ENCODE measurements at regions not wholly inside any gene's neighbourhood (a gene's known extent, or its start where the extent isn't known, plus 50 kb on each side); places are given as distances from the start of the nearest gene placed in this dataset.

DNA sequence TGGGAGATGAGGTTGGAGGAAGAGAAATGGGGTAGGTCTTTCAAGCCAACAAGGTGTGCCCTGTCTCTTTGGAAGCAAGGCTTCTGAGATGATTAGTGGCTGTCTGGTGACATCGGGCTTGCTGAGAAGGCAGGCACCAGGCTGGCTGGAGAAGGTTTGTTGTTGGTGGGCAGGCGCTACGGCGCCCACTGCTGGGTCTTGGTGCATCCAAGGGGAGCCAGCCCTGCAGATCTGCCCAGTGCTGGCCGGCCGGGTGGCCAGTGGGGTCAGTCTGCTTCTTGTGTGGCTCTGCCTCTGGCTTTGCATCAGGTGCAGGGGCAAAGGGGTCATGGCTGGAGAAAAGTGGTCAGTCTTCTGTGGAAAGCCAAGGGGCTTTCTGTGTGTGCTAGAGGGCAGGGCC is 126.2 kb downstream of the TLR5 start:
- no peaks in the 10 kb centered on the region for H4K20me1 ChIP-seq (ENCODE audit: insufficient read depth)
- H3K9ac ChIP-seq = no peak overlapping the region
- POLR2A ChIA-PET = no interaction called here
- H3K27me3 ChIP-seq (ENCODE audit: insufficient read depth) = no peaks in the 10 kb centered on the region
- H3K4me1 ChIP-seq (ENCODE audit: control insufficient read depth in 1 of 2, insufficient read depth in 2 of 2, low read depth in 1 of 2, low read length in 1 of 2) = no peaks in the 10 kb centered on the region
- no peak overlapping the region for H2AFZ ChIP-seq (ENCODE audit: low read depth)
- no peaks in the 10 kb centered on the region for H3K36me3 ChIP-seq (replicated peaks in 1 of 2; ENCODE audit: control insufficient read depth in 1 of 2, insufficient read depth in 2 of 2, low read length in 1 of 2)
- no peak overlapping the region for H3K27ac ChIP-seq (ENCODE audit: low read depth in 2 of 2, low read length in 1 of 2)
- no peak for DNase-seq
- TF ChIP-seq POLR2AphosphoS5 (IDR thresholded peaks at IDR 0.05; ENCODE audit: low read depth, low read length) = no peak
- TF ChIP-seq FOXJ3 (CRISPR knock-in tag; IDR thresholded peaks at IDR 0.05) = no peak
- TF ChIP-seq TAF1 (IDR thresholded peaks at IDR 0.05; ENCODE audit: borderline replicate concordance, low read depth, low read length) = no peak
- TF ChIP-seq RXRA (IDR thresholded peaks at IDR 0.05; ENCODE audit: borderline replicate concordance, low read depth) = no peak
- TF ChIP-seq, protein P1, sequence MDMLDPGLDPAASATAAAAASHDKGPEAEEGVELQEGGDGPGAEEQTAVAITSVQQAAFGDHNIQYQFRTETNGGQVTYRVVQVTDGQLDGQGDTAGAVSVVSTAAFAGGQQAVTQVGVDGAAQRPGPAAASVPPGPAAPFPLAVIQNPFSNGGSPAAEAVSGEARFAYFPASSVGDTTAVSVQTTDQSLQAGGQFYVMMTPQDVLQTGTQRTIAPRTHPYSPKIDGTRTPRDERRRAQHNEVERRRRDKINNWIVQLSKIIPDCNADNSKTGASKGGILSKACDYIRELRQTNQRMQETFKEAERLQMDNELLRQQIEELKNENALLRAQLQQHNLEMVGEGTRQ (IDR thresholded peaks at IDR 0.05; ENCODE audit: borderline replicate concordance, low read depth, low read length) = no peak
- no peak for TF ChIP-seq NFIC (IDR thresholded peaks at IDR 0.05; ENCODE audit: borderline replicate concordance)
- TF ChIP-seq SMC3 (IDR thresholded peaks at IDR 0.05; ENCODE audit: low read depth, low read length) = no peak
- no peak for TF ChIP-seq RCOR1 (IDR thresholded peaks at IDR 0.05; ENCODE audit: low read length)
- no peak for TF ChIP-seq CHD2 (IDR thresholded peaks at IDR 0.05; ENCODE audit: low read length, partially characterized antibody)
- TF ChIP-seq FOXM1 (IDR thresholded peaks at IDR 0.05; ENCODE audit: low read depth) = no peak
- TF ChIP-seq, protein P2, sequence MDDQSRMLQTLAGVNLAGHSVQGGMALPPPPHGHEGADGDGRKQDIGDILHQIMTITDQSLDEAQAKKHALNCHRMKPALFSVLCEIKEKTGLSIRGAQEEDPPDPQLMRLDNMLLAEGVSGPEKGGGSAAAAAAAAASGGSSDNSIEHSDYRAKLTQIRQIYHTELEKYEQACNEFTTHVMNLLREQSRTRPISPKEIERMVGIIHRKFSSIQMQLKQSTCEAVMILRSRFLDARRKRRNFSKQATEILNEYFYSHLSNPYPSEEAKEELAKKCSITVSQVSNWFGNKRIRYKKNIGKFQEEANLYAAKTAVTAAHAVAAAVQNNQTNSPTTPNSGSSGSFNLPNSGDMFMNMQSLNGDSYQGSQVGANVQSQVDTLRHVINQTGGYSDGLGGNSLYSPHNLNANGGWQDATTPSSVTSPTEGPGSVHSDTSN (IDR thresholded peaks at IDR 0.05) = no peak
- TF ChIP-seq MEF2A (IDR thresholded peaks at IDR 0.05; ENCODE audit: borderline replicate concordance, low read depth) = no peak
- TF ChIP-seq RAD21 (IDR thresholded peaks at IDR 0.05; ENCODE audit: low read length) = no peak
- no peak for TF ChIP-seq GATA2 (CRISPR knock-in tag; IDR thresholded peaks at IDR 0.05)
- TF ChIP-seq, protein P3, sequence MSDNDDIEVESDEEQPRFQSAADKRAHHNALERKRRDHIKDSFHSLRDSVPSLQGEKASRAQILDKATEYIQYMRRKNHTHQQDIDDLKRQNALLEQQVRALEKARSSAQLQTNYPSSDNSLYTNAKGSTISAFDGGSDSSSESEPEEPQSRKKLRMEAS (IDR thresholded peaks at IDR 0.05; ENCODE audit: low read depth) = no peak
- TF ChIP-seq EP300 (IDR thresholded peaks at IDR 0.05; ENCODE audit: borderline replicate concordance in 1 of 2, low read depth in 1 of 2, low read length in 1 of 2) = no peak
- TF ChIP-seq EZH2phosphoT487 (IDR thresholded peaks at IDR 0.05; ENCODE audit: borderline replicate concordance, low read depth) = no peak
- TF ChIP-seq, protein P4, sequence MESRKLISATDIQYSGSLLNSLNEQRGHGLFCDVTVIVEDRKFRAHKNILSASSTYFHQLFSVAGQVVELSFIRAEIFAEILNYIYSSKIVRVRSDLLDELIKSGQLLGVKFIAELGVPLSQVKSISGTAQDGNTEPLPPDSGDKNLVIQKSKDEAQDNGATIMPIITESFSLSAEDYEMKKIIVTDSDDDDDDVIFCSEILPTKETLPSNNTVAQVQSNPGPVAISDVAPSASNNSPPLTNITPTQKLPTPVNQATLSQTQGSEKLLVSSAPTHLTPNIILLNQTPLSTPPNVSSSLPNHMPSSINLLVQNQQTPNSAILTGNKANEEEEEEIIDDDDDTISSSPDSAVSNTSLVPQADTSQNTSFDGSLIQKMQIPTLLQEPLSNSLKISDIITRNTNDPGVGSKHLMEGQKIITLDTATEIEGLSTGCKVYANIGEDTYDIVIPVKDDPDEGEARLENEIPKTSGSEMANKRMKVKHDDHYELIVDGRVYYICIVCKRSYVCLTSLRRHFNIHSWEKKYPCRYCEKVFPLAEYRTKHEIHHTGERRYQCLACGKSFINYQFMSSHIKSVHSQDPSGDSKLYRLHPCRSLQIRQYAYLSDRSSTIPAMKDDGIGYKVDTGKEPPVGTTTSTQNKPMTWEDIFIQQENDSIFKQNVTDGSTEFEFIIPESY (IDR thresholded peaks at IDR 0.05; ENCODE audit: borderline replicate concordance, low read depth) = no peak
- TF ChIP-seq MXI1 (IDR thresholded peaks at IDR 0.05; ENCODE audit: low read depth, low read length) = no peak
- TF ChIP-seq, protein P5, sequence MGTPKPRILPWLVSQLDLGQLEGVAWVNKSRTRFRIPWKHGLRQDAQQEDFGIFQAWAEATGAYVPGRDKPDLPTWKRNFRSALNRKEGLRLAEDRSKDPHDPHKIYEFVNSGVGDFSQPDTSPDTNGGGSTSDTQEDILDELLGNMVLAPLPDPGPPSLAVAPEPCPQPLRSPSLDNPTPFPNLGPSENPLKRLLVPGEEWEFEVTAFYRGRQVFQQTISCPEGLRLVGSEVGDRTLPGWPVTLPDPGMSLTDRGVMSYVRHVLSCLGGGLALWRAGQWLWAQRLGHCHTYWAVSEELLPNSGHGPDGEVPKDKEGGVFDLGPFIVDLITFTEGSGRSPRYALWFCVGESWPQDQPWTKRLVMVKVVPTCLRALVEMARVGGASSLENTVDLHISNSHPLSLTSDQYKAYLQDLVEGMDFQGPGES (IDR thresholded peaks at IDR 0.05; ENCODE audit: low read depth, low read length) = no peak
- WGBS (ENCODE audit: low lambda C conversion rate) = 72% methylated on average over 2 of the region's 6 CpGs
- H3K4me3 ChIP-seq (ENCODE audit: low read depth in 2 of 2, low read length in 1 of 2) = no peak overlapping the region
- no peaks in the 10 kb centered on the region for H3K9me2 ChIP-seq
- H3K4me2 ChIP-seq = no peak overlapping the region
- no peaks in the 10 kb centered on the region for H3F3A ChIP-seq (replicated peaks; ENCODE audit: insufficient read depth)
- CTCF ChIA-PET = interaction anchor here (2.0 kb wide), 1 partner anchor 73 kb away, joined by 5 read pairs; no protein-coding TSS in a partner anchor
- H3K9me3 ChIP-seq = no peaks in the 10 kb centered on the region
- no peaks in the 10 kb centered on the region for H3K79me2 ChIP-seq (ENCODE audit: insufficient read depth)
